Uterus (tissue), 3 donors: ENCODE measurements at regions not wholly inside any gene's neighbourhood (a gene's known extent, or its start where the extent isn't known, plus 50 kb on each side); places are given as distances from the start of the nearest gene placed in this dataset.

Source experiments
- DNase-seq, 2 donors: peaks; one replicate each; pipeline ENCODE4 v3.0.0-alpha.2; 2019 to 2020
- H3K27ac ChIP-seq, 2 donors: fragments of 200-600 bp; sonication (generic); 1 replicate in 1 of 2; 2 replicates in 1 of 2; pipeline ENCODE4 v1.5.1; 2016 to 2018
- H3K27me3 ChIP-seq, 2 donors: fragments of 200-600 bp; sonication (generic); one replicate each; pipeline ENCODE4 v1.5.1; 2018 to 2019; ENCODE audit warnings: control low read depth in 1 of 2
- H3K36me3 ChIP-seq, 2 donors: fragments of 200-600 bp; sonication (generic); one replicate each; pipeline ENCODE4 v1.5.1; 2019; ENCODE audit warnings: control low read depth in 1 of 2
- H3K4me1 ChIP-seq, 2 donors: fragments of 200-600 bp; sonication (generic); one replicate each; pipeline ENCODE4 v1.5.1; 2018 to 2019; ENCODE audit warnings: control low read depth in 1 of 2
- H3K4me3 ChIP-seq, 2 donors: fragments of 200-600 bp; sonication (generic); 1 replicate in 1 of 2; 2 replicates in 1 of 2; pipeline ENCODE4 v1.5.1; 2018 to 2019; ENCODE audit warnings: mild to moderate bottlenecking in 1 of 2
- H3K9me3 ChIP-seq, 2 donors: fragments of 200-600 bp; sonication (generic); one replicate each; pipeline ENCODE4 v1.5.1; 2019; ENCODE audit warnings: control low read depth in 1 of 2
- CTCF ChIP-seq, 4 experiments: fragments of 200-600 bp in 2 of 4; fragments of 450-650 bp in 2 of 4; sonication (generic) in 2 of 4; IDR thresholded peaks; one replicate each; pipeline ENCODE4 v1.5.1; 2016 to 2019; ENCODE audit warnings: antibody characterized with exemption in 4 of 4, mild to moderate bottlenecking in 2 of 4, moderate library complexity in 1 of 4
- POLR2A ChIP-seq, 2 donors: fragments of 450-650 bp; IDR thresholded peaks; one replicate each; pipeline ENCODE4 v1.6.1; 2016; ENCODE audit warnings: antibody characterized with exemption in 2 of 2, mild to moderate bottlenecking in 1 of 2, moderate library complexity in 1 of 2
- intact Hi-C: fragments of 100-400 bp; cut with DNase I; formaldehyde crosslinking; loops from one replicate; pipeline ENCODE4 v1.15.1; 2023; ENCODE audit warnings: low total_unique reads
- donor health status: DM: yes; HTN: yes; CAD: no.

- Histone ChIP-seq H3K9me3 (no peaks in the 10 kb centered on the region), H3K4me1 (no peaks in the 10 kb centered on the region), H3K4me3 (no peak overlapping the region), H3K27ac (no peak overlapping the region), H3K27me3 (no peaks in the 10 kb centered on the region), H3K36me3 (no peaks in the 10 kb centered on the region)
- intact Hi-C loops: no loop called here
- DNase-seq: peak in 1 of 2 donors; percentile 21
- TF ChIP-seq CTCF (IDR thresholded peaks at IDR 0.05) (no peak), POLR2A (IDR thresholded peaks at IDR 0.05) (no peak)
Measured at GRCh38 chr1:101112051-101112780, 86.6 kb upstream of the DPH5 start.

GRCh38 chr1:101111461-101111860 lies 85.9 kb upstream of the DPH5 start:
- Histone ChIP-seq H3K27ac (no peak overlapping the region), H3K4me3 (no peak overlapping the region), H3K27me3 (no peaks in the 10 kb centered on the region), H3K4me1 (no peaks in the 10 kb centered on the region), H3K36me3 (no peaks in the 10 kb centered on the region), H3K9me3 (no peaks in the 10 kb centered on the region)
- no peak for TF ChIP-seq CTCF (IDR thresholded peaks at IDR 0.05)
- TF ChIP-seq POLR2A (IDR thresholded peaks at IDR 0.05): no peak
- intact Hi-C loops: no loop called here
- no peak for DNase-seq

- Histone ChIP-seq H3K27me3 (no peaks in the 10 kb centered on the region), H3K9me3 (no peaks in the 10 kb centered on the region), H3K36me3 (no peaks in the 10 kb centered on the region), H3K27ac (no peak overlapping the region), H3K4me3 (no peak overlapping the region), H3K4me1 (no peaks in the 10 kb centered on the region)
- DNase-seq: no peak
- intact Hi-C loops: no loop called here
- TF ChIP-seq POLR2A (IDR thresholded peaks at IDR 0.05) (no peak), CTCF (IDR thresholded peaks at IDR 0.05) (no peak)
Measured at GRCh38 chr1:101109791-101110190, 84.2 kb upstream of the DPH5 start.

GRCh38 chr1:101108111-101108500 lies 82.5 kb upstream of the DPH5 start:
- DNase-seq: no peak
- no peaks in the 10 kb centered on the region for H3K9me3 ChIP-seq
- H3K36me3 ChIP-seq: no peaks in the 10 kb centered on the region
- no peak overlapping the region for H3K4me3 ChIP-seq
- TF ChIP-seq POLR2A (IDR thresholded peaks at IDR 0.05): no peak
- no peak for TF ChIP-seq CTCF (IDR thresholded peaks at IDR 0.05)
- no peaks in the 10 kb centered on the region for H3K27me3 ChIP-seq
- no peak overlapping the region for H3K27ac ChIP-seq
- intact Hi-C loops: no loop called here
- no peaks in the 10 kb centered on the region for H3K4me1 ChIP-seq

GRCh38 chr1:101107496-101108110 lies 82.0 kb upstream of the DPH5 start:
- intact Hi-C loops: no loop called here
- Histone ChIP-seq H3K36me3 (no peaks in the 10 kb centered on the region), H3K27ac (no peak overlapping the region), H3K4me3 (no peak overlapping the region), H3K27me3 (no peaks in the 10 kb centered on the region), H3K9me3 (no peaks in the 10 kb centered on the region), H3K4me1 (no peaks in the 10 kb centered on the region)
- DNase-seq: no peak
- TF ChIP-seq POLR2A (IDR thresholded peaks at IDR 0.05) (no peak), CTCF (IDR thresholded peaks at IDR 0.05) (no peak)
